Activated T-helper 1 cell treated with anti-CD3 and anti-CD28 coated beads, Interleukin-12 subunit alpha, Interleukin-12 subunit beta, Interleukin-2, Interleukin-4 antibody, amounts not matched to agents 30 ng/mL and 10 ng/mL and 1 ng/mL, durations not matched to agents 14 hours and 24 hours and 36 hours (primary cell): ENCODE measurements at regions not wholly inside any gene's neighbourhood (a gene's known extent, or its start where the extent isn't known, plus 50 kb on each side); places are given as distances from the start of the nearest gene placed in this dataset.
"Not testable (repeated sequence)": the region's sequence is repeated elsewhere in the genome, so short reads cannot be mapped to it uniquely, and the experiment has no call there.

ENCODE experiments used
- DNase-seq: peaks from one replicate; pipeline ENCODE4 v3.0.0; 2021; ENCODE audit warnings: low spot score
- H3K27ac Mint-ChIP-seq: one replicate; pipeline ENCODE4 v1.8.0; 2021; ENCODE audit warnings: mild to moderate bottlenecking, mixed read lengths
- H3K27me3 Mint-ChIP-seq: one replicate; pipeline ENCODE4 v1.8.0; 2022; ENCODE audit warnings: mild to moderate bottlenecking, moderate library complexity, mixed read lengths; ENCODE audit not compliant: insufficient read depth
- H3K36me3 Mint-ChIP-seq: one replicate; pipeline ENCODE4 v1.8.0; 2021; ENCODE audit warnings: low read depth, mixed read lengths
- H3K4me1 Mint-ChIP-seq: one replicate; pipeline ENCODE4 v1.8.0; 2021; ENCODE audit warnings: low read depth, mixed read lengths
- H3K4me3 Mint-ChIP-seq: one replicate; pipeline ENCODE4 v1.8.0; 2021; ENCODE audit warnings: mild to moderate bottlenecking, moderate library complexity, mixed read lengths
- H3K9me3 Mint-ChIP-seq: one replicate; pipeline ENCODE4 v1.8.0; 2021; ENCODE audit warnings: mixed read lengths
- intact Hi-C: fragments of 100-400 bp; cut with micrococcal nuclease; formaldehyde crosslinking; loops from one replicate; pipeline ENCODE4 v1.15.1; 2024

GRCh38 chr13:24563087-24563486, 50.5 kb upstream of the PARP4 start:
- no peaks in the 10 kb centered on the region for H3K9me3 Mint-ChIP-seq
- H3K36me3 Mint-ChIP-seq, result no peaks in the 10 kb centered on the region
- H3K27ac Mint-ChIP-seq, result no peak overlapping the region
- H3K4me1 Mint-ChIP-seq, result peaks cover 13% of the 10 kb centered on the region
- peaks cover 35% of the 10 kb centered on the region for H3K27me3 Mint-ChIP-seq
- intact Hi-C loops, result no loop called here
- no peak for DNase-seq
- H3K4me3 Mint-ChIP-seq, result no peak overlapping the region

GRCh38 chr13:24563971-24564370, 51.4 kb upstream of the PARP4 start:
- intact Hi-C loops, DNase-seq, H3K4me3 Mint-ChIP-seq, H3K27ac Mint-ChIP-seq, H3K36me3 Mint-ChIP-seq, H3K9me3 Mint-ChIP-seq: not testable (repeated sequence)
- Mint-ChIP-seq H3K27me3 (peaks cover 32% of the 10 kb centered on the region), H3K4me1 (peaks cover 13% of the 10 kb centered on the region)

GRCh38 chr13:24564881-24565280, 52.3 kb upstream of the PARP4 start:
- H3K4me1 Mint-ChIP-seq, result peaks cover 4% of the 10 kb centered on the region
- no peaks in the 10 kb centered on the region for H3K9me3 Mint-ChIP-seq
- H3K36me3 Mint-ChIP-seq, result no peaks in the 10 kb centered on the region
- no peak overlapping the region for H3K4me3 Mint-ChIP-seq
- no peak overlapping the region for H3K27ac Mint-ChIP-seq
- DNase-seq, result no peak
- H3K27me3 Mint-ChIP-seq, result peaks cover 33% of the 10 kb centered on the region
- intact Hi-C loops, result no loop called here

GRCh38 chr13:24567593-24567992, 55.0 kb upstream of the PARP4 start:
- DNase-seq, H3K9me3 Mint-ChIP-seq, intact Hi-C loops, H3K36me3 Mint-ChIP-seq, H3K4me3 Mint-ChIP-seq, H3K27ac Mint-ChIP-seq, H3K4me1 Mint-ChIP-seq: not testable (repeated sequence)
- H3K27me3 Mint-ChIP-seq, result peaks cover 37% of the 10 kb centered on the region

GRCh38 chr13:24574847-24575246, 62.3 kb upstream of the PARP4 start:
- DNase-seq, result no peak
- intact Hi-C loops, result loop anchor here (1.0 kb wide), 1 partner anchor 65 kb away; no protein-coding TSS in a partner anchor

GRCh38 chr13:24580315-24580714, 67.7 kb upstream of the PARP4 start:
- not testable (repeated sequence) for H3K27ac Mint-ChIP-seq, H3K4me3 Mint-ChIP-seq, DNase-seq, H3K36me3 Mint-ChIP-seq, H3K27me3 Mint-ChIP-seq
- Mint-ChIP-seq H3K9me3 (peaks cover 10% of the 10 kb centered on the region), H3K4me1 (peaks cover 21% of the 10 kb centered on the region)
- intact Hi-C loops, result loop anchor here (5.0 kb wide), 1 partner anchor 47 kb away; no protein-coding TSS in a partner anchor

More at GRCh38 chr13:24574847-24575246, 62.3 kb upstream of the PARP4 start:
- H3K27me3 Mint-ChIP-seq, result peaks cover 14% of the 10 kb centered on the region
- no peak overlapping the region for H3K4me3 Mint-ChIP-seq
- no peaks in the 10 kb centered on the region for H3K4me1 Mint-ChIP-seq
- peaks cover 11% of the 10 kb centered on the region for H3K9me3 Mint-ChIP-seq
- H3K36me3 Mint-ChIP-seq, result no peaks in the 10 kb centered on the region
- no peak overlapping the region for H3K27ac Mint-ChIP-seq

- intact Hi-C loops, result loop anchor here (1.0 to 5.0 kb wide), 5 partner anchors 18 to 387 kb away; no protein-coding TSS in a partner anchor
- H3K36me3 Mint-ChIP-seq, H3K27me3 Mint-ChIP-seq, DNase-seq, H3K9me3 Mint-ChIP-seq, H3K4me3 Mint-ChIP-seq, H3K27ac Mint-ChIP-seq: not testable (repeated sequence)
- H3K4me1 Mint-ChIP-seq, result peaks cover 21% of the 10 kb centered on the region
Measured at GRCh38 chr13:24581578-24581977, 69.0 kb upstream of the PARP4 start.

GRCh38 chr13:24591697-24592096, 79.1 kb upstream of the PARP4 start:
- not testable (repeated sequence) for H3K27ac Mint-ChIP-seq, H3K4me1 Mint-ChIP-seq, H3K27me3 Mint-ChIP-seq

GRCh38 chr13:24597906-24598670, 82.1 kb upstream of the ATP12A start:
- H3K27ac Mint-ChIP-seq, H3K4me3 Mint-ChIP-seq, H3K9me3 Mint-ChIP-seq, H3K27me3 Mint-ChIP-seq, H3K36me3 Mint-ChIP-seq, DNase-seq: not testable (repeated sequence)
- intact Hi-C loops, result loop anchor here (2.0 kb wide), 1 partner anchor 21 kb away; no protein-coding TSS in a partner anchor
- H3K4me1 Mint-ChIP-seq, result peaks cover 27% of the 10 kb centered on the region

More at GRCh38 chr13:24591697-24592096, 79.1 kb upstream of the PARP4 start:
- H3K9me3 Mint-ChIP-seq, DNase-seq, H3K36me3 Mint-ChIP-seq, H3K4me3 Mint-ChIP-seq, intact Hi-C loops: not testable (repeated sequence)

GRCh38 chr13:24599019-24599791, 81.0 kb upstream of the ATP12A start:
- not testable (repeated sequence) for H3K36me3 Mint-ChIP-seq, H3K27me3 Mint-ChIP-seq, DNase-seq
- Mint-ChIP-seq H3K4me1 (peaks cover 27% of the 10 kb centered on the region), H3K27ac (peak overlapping the region; percentile 75), H3K9me3 (peaks cover 15% of the 10 kb centered on the region), H3K4me3 (peak overlapping the region; percentile 66)
- intact Hi-C loops, result loop anchor here (1.0 to 2.0 kb wide), 3 partner anchors 18 to 85 kb away; no protein-coding TSS in a partner anchor

GRCh38 chr13:24605923-24606372, 74.3 kb upstream of the ATP12A start:
- no peak for DNase-seq
- H3K9me3 Mint-ChIP-seq, result peaks cover 23% of the 10 kb centered on the region
- peaks cover 6% of the 10 kb centered on the region for H3K36me3 Mint-ChIP-seq
- intact Hi-C loops, result loop anchor here (1.0 to 10.0 kb wide), 2 partner anchors 65 to 119 kb away; no protein-coding TSS in a partner anchor
- peaks cover 2% of the 10 kb centered on the region for H3K27me3 Mint-ChIP-seq
- no peak overlapping the region for H3K27ac Mint-ChIP-seq
- peaks cover 12% of the 10 kb centered on the region for H3K4me1 Mint-ChIP-seq
- H3K4me3 Mint-ChIP-seq, result no peak overlapping the region

- Mint-ChIP-seq H3K27ac (no peak overlapping the region), H3K27me3 (peaks cover 2% of the 10 kb centered on the region), H3K9me3 (peaks cover 23% of the 10 kb centered on the region), H3K4me3 (no peak overlapping the region), H3K4me1 (peaks cover 19% of the 10 kb centered on the region), H3K36me3 (peaks cover 6% of the 10 kb centered on the region)
- intact Hi-C loops, result loop anchor here (1.0 to 10.0 kb wide), 2 partner anchors 65 to 118 kb away; no protein-coding TSS in a partner anchor
- no peak for DNase-seq
Measured at GRCh38 chr13:24606486-24607170, 73.6 kb upstream of the ATP12A start.
